HG02763 (cell line): ENCODE measurements at regions not wholly inside any gene's neighbourhood (a gene's known extent, or its start where the extent isn't known, plus 50 kb on each side); places are given as distances from the start of the nearest gene placed in this dataset.

Experiments used
- ATAC-seq: cut with Tn5 transposase; IDR thresholded peaks from one replicate; pipeline ENCODE4 v1.9.1; 2021; ENCODE audit warnings: mild to moderate bottlenecking, moderate library complexity; ENCODE audit not compliant: unreplicated experiment

GRCh38 chr4:11900359-11900758 is 471.7 kb upstream of the HS3ST1 start:
- ATAC-seq = no peak

GRCh38 chr4:11898796-11899195 is 470.1 kb upstream of the HS3ST1 start:
- no peak for ATAC-seq

GRCh38 chr4:11895766-11896165 is 467.1 kb upstream of the HS3ST1 start:
- ATAC-seq = no peak

GRCh38 chr4:11894977-11895376 is 466.3 kb upstream of the HS3ST1 start:
- no peak for ATAC-seq

GRCh38 chr4:11894221-11894620 is 465.5 kb upstream of the HS3ST1 start:
- ATAC-seq = no peak

- no peak for ATAC-seq
Observed at GRCh38 chr4:11889099-11889498, 460.4 kb upstream of the HS3ST1 start.

- ATAC-seq = no peak
Observed at GRCh38 chr4:11881947-11882346, 453.3 kb upstream of the HS3ST1 start.

GRCh38 chr4:11881364-11881763 is 452.7 kb upstream of the HS3ST1 start:
- ATAC-seq = no peak

GRCh38 chr4:11878241-11878640 is 449.5 kb upstream of the HS3ST1 start:
- no peak for ATAC-seq

- ATAC-seq = no peak
Observed at GRCh38 chr4:11876104-11876503, 447.4 kb upstream of the HS3ST1 start.

GRCh38 chr4:11869191-11869870 is 440.6 kb upstream of the HS3ST1 start:
- no peak for ATAC-seq

GRCh38 chr4:11866391-11866790 is 437.7 kb upstream of the HS3ST1 start:
- no peak for ATAC-seq

GRCh38 chr4:11860996-11861395 is 432.3 kb upstream of the HS3ST1 start:
- no peak for ATAC-seq

- ATAC-seq = no peak
Observed at GRCh38 chr4:11857881-11858280, 429.2 kb upstream of the HS3ST1 start.

GRCh38 chr4:11847167-11847566 is 418.5 kb upstream of the HS3ST1 start:
- no peak for ATAC-seq

- ATAC-seq = no peak
Observed at GRCh38 chr4:11843927-11844326, 415.2 kb upstream of the HS3ST1 start.

- ATAC-seq = no peak
Observed at GRCh38 chr4:11843340-11843739, 414.6 kb upstream of the HS3ST1 start.

- no peak for ATAC-seq
Observed at GRCh38 chr4:11842620-11843263, 414.0 kb upstream of the HS3ST1 start.

GRCh38 chr4:11839889-11840288 is 411.2 kb upstream of the HS3ST1 start:
- no peak for ATAC-seq

GRCh38 chr4:11831739-11832138 is 403.0 kb upstream of the HS3ST1 start:
- no peak for ATAC-seq

- no peak for ATAC-seq
Observed at GRCh38 chr4:11824566-11824965, 395.9 kb upstream of the HS3ST1 start.

GRCh38 chr4:11821772-11822430 is 393.2 kb upstream of the HS3ST1 start:
- ATAC-seq = no peak
